ENCODE measurements at regions not wholly inside any gene's neighbourhood (a gene's known extent, or its start where the extent isn't known, plus 50 kb on each side); places are given as distances from the start of the nearest gene placed in this dataset.
"Not testable (repeated sequence)": the region's sequence is repeated elsewhere in the genome, so short reads cannot be mapped to it uniquely, and the experiment has no call there.

GRCh38 chr7:33784000-33784399 lies 121.3 kb upstream of the BMPER start:
- DNase-seq (ENCODE audit: low read depth in 2 of 2) = no peak

GRCh38 chr7:33788531-33788930 lies 116.8 kb upstream of the BMPER start:
- no peak for DNase-seq (ENCODE audit: low read depth in 2 of 2)

GRCh38 chr7:33789871-33790630 lies 115.3 kb upstream of the BMPER start:
- DNase-seq (ENCODE audit: low read depth in 2 of 2) = no peak

- no peak for DNase-seq (ENCODE audit: low read depth in 2 of 2)
Observed at GRCh38 chr7:33790746-33791145, 114.6 kb upstream of the BMPER start.

GRCh38 chr7:33792041-33792440 lies 113.3 kb upstream of the BMPER start:
- no peak for DNase-seq (ENCODE audit: low read depth in 2 of 2)

- no peak for DNase-seq (ENCODE audit: low read depth in 2 of 2)
Observed at GRCh38 chr7:33792547-33793105, 112.7 kb upstream of the BMPER start.

GRCh38 chr7:33793616-33794015 lies 111.7 kb upstream of the BMPER start:
- no peak for DNase-seq (ENCODE audit: low read depth in 2 of 2)

GRCh38 chr7:33794419-33794818 lies 110.9 kb upstream of the BMPER start:
- DNase-seq (ENCODE audit: low read depth in 2 of 2) = no peak

GRCh38 chr7:33794959-33795358 lies 110.4 kb upstream of the BMPER start:
- no peak for DNase-seq (ENCODE audit: low read depth in 2 of 2)

- no peak for DNase-seq (ENCODE audit: low read depth in 2 of 2)
Observed at GRCh38 chr7:33796538-33796937, 108.8 kb upstream of the BMPER start.

- not testable (repeated sequence) for DNase-seq (ENCODE audit: low read depth in 2 of 2)
Observed at GRCh38 chr7:33797512-33797911, 107.8 kb upstream of the BMPER start.

- DNase-seq (ENCODE audit: low read depth in 2 of 2) = no peak
Observed at GRCh38 chr7:33798686-33799325, 106.5 kb upstream of the BMPER start.

- no peak for DNase-seq (ENCODE audit: low read depth in 2 of 2)
Observed at GRCh38 chr7:33799766-33800165, 105.6 kb upstream of the BMPER start.

GRCh38 chr7:33802600-33802999 lies 102.7 kb upstream of the BMPER start:
- no peak for DNase-seq (ENCODE audit: low read depth in 2 of 2)

GRCh38 chr7:33804140-33804660 lies 101.1 kb upstream of the BMPER start:
- no peak for DNase-seq (ENCODE audit: low read depth in 2 of 2)

GRCh38 chr7:33805630-33806233 lies 99.6 kb upstream of the BMPER start:
- DNase-seq (ENCODE audit: low read depth in 2 of 2) = no peak

- DNase-seq (ENCODE audit: low read depth in 2 of 2) = no peak
Observed at GRCh38 chr7:33806298-33807154, 98.8 kb upstream of the BMPER start.

- DNase-seq (ENCODE audit: low read depth in 2 of 2) = no peak
Observed at GRCh38 chr7:33807155-33807530, 98.2 kb upstream of the BMPER start.

- DNase-seq (ENCODE audit: low read depth in 2 of 2) = no peak
Observed at GRCh38 chr7:33807779-33808482, 97.4 kb upstream of the BMPER start.

- DNase-seq (ENCODE audit: low read depth in 2 of 2) = no peak
Observed at GRCh38 chr7:33809228-33809627, 96.1 kb upstream of the BMPER start.

GRCh38 chr7:33810356-33810755 lies 95.0 kb upstream of the BMPER start:
- DNase-seq (ENCODE audit: low read depth in 2 of 2) = no peak

All from activated CD4-positive, alpha-beta T cell treated with anti-CD3 and anti-CD28 coated beads for 24 hours (primary cell).